CD14-positive monocyte (primary cell): ENCODE measurements at regions not wholly inside any gene's neighbourhood (a gene's known extent, or its start where the extent isn't known, plus 50 kb on each side); places are given as distances from the start of the nearest gene placed in this dataset.
"Not testable (repeated sequence)": the region's sequence is repeated elsewhere in the genome, so short reads cannot be mapped to it uniquely, and the experiment has no call there.

Experiments
- DNase-seq, 3 donors: peaks; one replicate each; pipeline ENCODE4 v3.0.0-alpha.2; 2011 to 2022
- H2AFZ ChIP-seq: 2 replicates; pipeline ENCODE4 v1.6.0; 2012; ENCODE audit warnings: mild to moderate bottlenecking, low read depth, low read length, inconsistent platforms; ENCODE audit not compliant: insufficient read depth, poor library complexity, severe bottlenecking
- H3K27ac ChIP-seq, 2 donors: 1 replicate in 1 of 2; 2 replicates in 1 of 2; pipeline ENCODE4 v1.5.1; 2012 to 2013; ENCODE audit warnings: low read length in 2 of 2, control low read depth in 1 of 2, inconsistent platforms in 1 of 2, low read depth in 1 of 2, mild to moderate bottlenecking in 1 of 2
- H3K27me3 ChIP-seq, 2 donors: one replicate each; pipeline versions ENCODE4 v1.6.0 to v1.6.1; 2011 to 2013; ENCODE audit warnings: low read length in 2 of 2; ENCODE audit not compliant: control insufficient read depth in 2 of 2, insufficient read depth in 2 of 2
- H3K36me3 ChIP-seq, 2 donors: replicated peaks in 1 of 2; 1 replicate in 1 of 2; 2 replicates in 1 of 2; pipeline versions ENCODE4 v1.5.1 to v1.6.1; 2012 to 2013; ENCODE audit warnings: low read length in 2 of 2, control low read depth in 1 of 2, inconsistent platforms in 1 of 2, mild to moderate bottlenecking in 1 of 2; ENCODE audit not compliant: insufficient read depth in 2 of 2, control insufficient read depth in 1 of 2
- H3K4me1 ChIP-seq, 2 donors: 1 replicate in 1 of 2; 2 replicates in 1 of 2; pipeline versions ENCODE4 v1.5.1 to v1.6.1; 2012 to 2013; ENCODE audit warnings: low read length in 2 of 2, control low read depth in 1 of 2, inconsistent platforms in 1 of 2, mild to moderate bottlenecking in 1 of 2, moderate library complexity in 1 of 2; ENCODE audit not compliant: insufficient read depth in 2 of 2, control insufficient read depth in 1 of 2
- H3K4me2 ChIP-seq: replicated peaks from 2 replicates; pipeline ENCODE3; 2012; ENCODE audit warnings: low read length, moderate library complexity, mild to moderate bottlenecking; ENCODE audit not compliant: poor library complexity, severe bottlenecking; ENCODE audit errors: extremely low read depth
- H3K4me3 ChIP-seq, 3 experiments: fragments of 200-600 bp in 1 of 3; sonication (generic) in 1 of 3; replicated peaks in 1 of 3; 1 replicate in 2 of 3; 2 replicates in 1 of 3; pipeline ENCODE4 v1.5.1; 2011 to 2013; ENCODE audit warnings: low read length in 3 of 3, mild to moderate bottlenecking in 3 of 3, control low read depth in 2 of 3, low read depth in 2 of 3, inconsistent platforms in 1 of 3, moderate library complexity in 1 of 3
- H3K79me2 ChIP-seq: 2 replicates; pipeline ENCODE4 v1.6.0; 2012; ENCODE audit warnings: mild to moderate bottlenecking, control low read depth, inconsistent platforms, low read length, moderate library complexity; ENCODE audit not compliant: insufficient read depth
- H3K9ac ChIP-seq: 2 replicates; pipeline ENCODE4 v1.6.0; 2017; ENCODE audit warnings: low read length, mild to moderate bottlenecking; ENCODE audit not compliant: insufficient read depth, poor library complexity, severe bottlenecking
- H3K9me3 ChIP-seq, 2 donors: replicated peaks in 1 of 2; 1 replicate in 1 of 2; 2 replicates in 1 of 2; pipeline versions ENCODE4 v1.5.1 to v1.6.1; 2012 to 2013; ENCODE audit warnings: low read length in 2 of 2, control low read depth in 1 of 2; ENCODE audit not compliant: control insufficient read depth in 1 of 2, insufficient read depth in 1 of 2
- H4K20me1 ChIP-seq: 2 replicates; pipeline ENCODE4 v1.6.0; 2012; ENCODE audit warnings: mild to moderate bottlenecking, low read length, control low read depth, moderate library complexity; ENCODE audit not compliant: insufficient read depth
- H3K27ac Mint-ChIP-seq, 7 donors: one replicate each; pipeline ENCODE4 v1.8.0; 2020; ENCODE audit warnings: mild to moderate bottlenecking in 7 of 7, mixed read lengths in 7 of 7, moderate library complexity in 6 of 7, inconsistent platforms in 2 of 7
- H3K27me3 Mint-ChIP-seq, 3 donors: one replicate each; pipeline ENCODE4 v1.8.0; 2021 to 2022; ENCODE audit warnings: low read depth in 3 of 3, mild to moderate bottlenecking in 3 of 3, mixed read lengths in 3 of 3, moderate library complexity in 3 of 3, inconsistent platforms in 1 of 3
- H3K36me3 Mint-ChIP-seq, 2 donors: one replicate each; pipeline ENCODE4 v1.8.0; 2020; ENCODE audit warnings: mixed read lengths in 2 of 2, inconsistent platforms in 1 of 2, mild to moderate bottlenecking in 1 of 2
- H3K4me1 Mint-ChIP-seq: one replicate; pipeline ENCODE4 v1.8.0; 2020; ENCODE audit warnings: mild to moderate bottlenecking, mixed read lengths
- H3K4me3 Mint-ChIP-seq, 2 donors: one replicate each; pipeline ENCODE4 v1.8.0; 2020; ENCODE audit warnings: mild to moderate bottlenecking in 2 of 2, mixed read lengths in 2 of 2, moderate library complexity in 1 of 2
- H3K9me3 Mint-ChIP-seq, 7 donors: one replicate each; pipeline ENCODE4 v1.8.0; 2020 to 2022; ENCODE audit warnings: mixed read lengths in 7 of 7, mild to moderate bottlenecking in 6 of 7, moderate library complexity in 6 of 7, inconsistent platforms in 2 of 7
- CTCF ChIP-seq: fragments of 200-600 bp; IDR thresholded peaks from one replicate; pipeline ENCODE4 v1.8.0; 2022; ENCODE audit warnings: antibody characterized with exemption, mild to moderate bottlenecking
- WGBS: methylation state at CpG from one replicate; pipeline ENCODE4 v1.1.5; 2013; ENCODE audit warnings: missing lambda C conversion rate; ENCODE audit not compliant: insufficient coverage; 5-methylcytosine and 5-hydroxymethylcytosine counted together
- intact Hi-C, 2 donors: fragments of 100-400 bp; cut with micrococcal nuclease; formaldehyde crosslinking; loops; one replicate each; pipeline versions ENCODE4 v1.15.0 to v1.15.1; 2023

- no peak for DNase-seq
- H3K27me3 ChIP-seq, result no peaks in the 10 kb centered on the region
- H3K9me3 ChIP-seq, result peaks cover 0 to 9% of the 10 kb centered on the region in 2 donors
- H3K4me2 ChIP-seq, result no peak overlapping the region
- H3K4me3 Mint-ChIP-seq, result no peak overlapping the region
- peak overlapping the region in 1 of 7 donors; percentile 0 for H3K27ac Mint-ChIP-seq
- peaks cover 15% of the 10 kb centered on the region for H3K4me1 Mint-ChIP-seq
- H3K4me3 ChIP-seq, result no peak overlapping the region
- H3K36me3 Mint-ChIP-seq, result no peaks in the 10 kb centered on the region
- no peaks in the 10 kb centered on the region for H3K4me1 ChIP-seq
- no peak overlapping the region for H2AFZ ChIP-seq
- intact Hi-C loops, result no loop called here
- H4K20me1 ChIP-seq, result no peaks in the 10 kb centered on the region
- H3K27me3 Mint-ChIP-seq, result peaks cover 0 to 11% (median 6%) of the 10 kb centered on the region in 3 donors
- TF ChIP-seq CTCF, result no peak
- H3K27ac ChIP-seq, result no peak overlapping the region
- no peak overlapping the region for H3K9ac ChIP-seq
- H3K79me2 ChIP-seq, result no peaks in the 10 kb centered on the region
- H3K36me3 ChIP-seq, result no peaks in the 10 kb centered on the region
- WGBS, result 10% methylated on average over 1 of the region's 1 CpG
- peaks cover 4 to 27% (median 15%) of the 10 kb centered on the region in 7 donors for H3K9me3 Mint-ChIP-seq
Measured at GRCh38 chr2:134039912-134040581, 213.8 kb upstream of the MGAT5 start.

- H3K36me3 ChIP-seq, H3K27ac ChIP-seq, H3K4me2 ChIP-seq, H3K4me1 ChIP-seq, H3K4me3 Mint-ChIP-seq, H3K79me2 ChIP-seq, H3K27me3 ChIP-seq, intact Hi-C loops, H4K20me1 ChIP-seq, H3K9ac ChIP-seq, DNase-seq, H3K9me3 ChIP-seq, H3K4me3 ChIP-seq, H3K36me3 Mint-ChIP-seq, H2AFZ ChIP-seq: not testable (repeated sequence)
- Mint-ChIP-seq H3K27me3 (peaks cover 0 to 11% (median 9%) of the 10 kb centered on the region in 3 donors), H3K4me1 (peaks cover 15% of the 10 kb centered on the region), H3K27ac (peak overlapping the region in 1 of 7 donors; percentile 0), H3K9me3 (peaks cover 4 to 28% (median 17%) of the 10 kb centered on the region in 7 donors)
- WGBS, result no CpG with 5 or more reads among the region's 4 CpGs
Measured at GRCh38 chr2:134040626-134041172, 213.2 kb upstream of the MGAT5 start.
